ENCODE measurements at regions not wholly inside any gene's neighbourhood (a gene's known extent, or its start where the extent isn't known, plus 50 kb on each side); places are given as distances from the start of the nearest gene placed in this dataset.

DNA sequence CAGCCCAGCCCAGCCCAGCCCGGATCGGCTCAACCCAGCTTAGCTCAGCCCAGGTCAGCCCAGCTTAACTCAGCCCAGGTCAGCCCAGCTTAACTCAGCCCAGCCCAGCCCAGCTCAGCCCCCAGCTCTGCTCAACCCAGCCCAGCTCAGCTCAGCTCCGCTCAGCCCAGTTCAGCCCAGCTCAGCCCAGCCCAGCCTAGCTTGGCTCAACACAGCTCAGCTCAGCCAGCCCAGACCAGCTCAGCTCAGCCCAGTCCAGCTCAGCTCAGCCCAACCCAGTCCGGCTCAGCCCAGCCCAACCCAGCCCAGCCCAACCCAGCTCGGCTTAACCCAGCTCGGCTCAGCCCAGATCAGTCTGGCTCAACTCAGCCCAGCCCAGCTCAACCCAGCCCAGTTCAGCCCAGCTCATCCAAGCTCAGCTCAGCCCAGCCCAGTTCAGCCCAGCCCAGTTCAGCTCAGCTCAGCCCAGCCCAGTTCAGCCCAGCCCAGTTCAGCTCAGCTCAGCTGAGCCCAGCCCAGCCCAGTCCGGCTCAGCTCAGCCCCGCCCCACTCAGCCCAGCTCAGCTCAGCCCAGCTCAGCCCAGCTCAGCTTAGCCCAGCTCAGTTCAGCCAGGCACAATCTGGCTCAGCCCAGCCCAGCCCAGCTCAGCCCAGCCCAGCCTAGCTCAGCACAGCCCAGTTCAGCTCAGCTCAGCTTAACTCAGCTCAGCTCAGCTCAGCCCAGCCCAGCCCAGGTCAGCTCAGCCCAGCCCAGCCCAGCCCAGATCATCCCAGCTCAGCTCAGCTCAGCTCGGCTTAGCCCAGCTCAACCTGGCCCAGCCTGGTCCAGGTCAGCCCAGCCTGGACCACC is 331.7 kb downstream of the TMEM121 start:
- peak; percentile 33 for DNase-seq (ENCODE audit: low spot score)

DNA sequence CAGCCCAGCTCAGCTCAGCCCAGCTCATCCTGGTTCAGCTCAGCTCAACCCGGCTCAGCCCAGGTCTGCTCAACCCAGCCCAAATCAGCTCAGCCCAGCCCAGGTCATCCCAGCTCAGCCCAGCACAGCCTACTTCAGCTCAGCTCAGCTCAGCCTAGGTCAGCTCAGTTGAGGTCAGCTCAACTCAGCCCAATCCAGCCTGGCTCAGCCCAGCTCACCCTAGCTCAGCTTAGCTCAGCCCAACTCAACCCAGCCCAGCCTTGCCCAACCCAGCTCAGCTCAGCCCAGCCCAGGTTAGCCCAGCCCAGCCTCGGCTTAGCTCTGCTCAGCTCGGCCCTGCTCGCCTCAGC is 332.3 kb downstream of the TMEM121 start:
- DNase-seq (ENCODE audit: low spot score) = peak; percentile 5

DNA sequence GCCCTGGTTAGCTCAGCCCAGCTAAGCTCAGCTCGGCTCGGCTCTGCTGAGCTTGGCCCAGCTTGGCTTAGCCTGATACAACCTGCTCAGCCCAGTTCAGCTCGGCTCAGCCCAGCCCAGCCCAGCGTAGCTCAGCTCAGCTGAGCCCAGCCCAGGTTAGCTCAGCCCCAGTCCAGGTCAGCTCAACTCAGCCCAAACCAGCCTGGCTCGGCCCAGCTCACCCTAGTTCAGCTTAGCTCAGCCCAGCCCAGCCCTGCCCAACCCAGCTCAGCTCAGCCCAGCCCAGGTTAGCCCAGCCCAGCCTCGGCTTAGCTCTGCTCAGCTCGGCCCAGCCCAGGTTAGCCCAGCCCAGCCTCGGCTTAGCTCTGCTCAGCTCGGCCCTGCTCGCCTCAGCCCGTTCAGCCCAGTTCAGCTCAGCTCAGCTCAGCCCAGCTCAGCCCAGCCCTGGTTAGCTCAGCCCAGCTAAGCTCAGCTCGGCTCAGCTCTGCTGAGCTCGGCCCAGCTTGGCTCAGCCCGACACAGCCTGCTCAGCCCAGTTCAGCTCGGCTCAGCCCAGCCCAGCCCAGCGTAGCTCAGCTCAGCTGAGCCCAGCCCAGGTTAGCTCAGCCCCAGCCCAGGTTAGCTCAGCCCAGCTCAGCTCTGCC is 332.8 kb downstream of the TMEM121 start:
- peak; percentile 4 for DNase-seq (ENCODE audit: low spot score)

DNA sequence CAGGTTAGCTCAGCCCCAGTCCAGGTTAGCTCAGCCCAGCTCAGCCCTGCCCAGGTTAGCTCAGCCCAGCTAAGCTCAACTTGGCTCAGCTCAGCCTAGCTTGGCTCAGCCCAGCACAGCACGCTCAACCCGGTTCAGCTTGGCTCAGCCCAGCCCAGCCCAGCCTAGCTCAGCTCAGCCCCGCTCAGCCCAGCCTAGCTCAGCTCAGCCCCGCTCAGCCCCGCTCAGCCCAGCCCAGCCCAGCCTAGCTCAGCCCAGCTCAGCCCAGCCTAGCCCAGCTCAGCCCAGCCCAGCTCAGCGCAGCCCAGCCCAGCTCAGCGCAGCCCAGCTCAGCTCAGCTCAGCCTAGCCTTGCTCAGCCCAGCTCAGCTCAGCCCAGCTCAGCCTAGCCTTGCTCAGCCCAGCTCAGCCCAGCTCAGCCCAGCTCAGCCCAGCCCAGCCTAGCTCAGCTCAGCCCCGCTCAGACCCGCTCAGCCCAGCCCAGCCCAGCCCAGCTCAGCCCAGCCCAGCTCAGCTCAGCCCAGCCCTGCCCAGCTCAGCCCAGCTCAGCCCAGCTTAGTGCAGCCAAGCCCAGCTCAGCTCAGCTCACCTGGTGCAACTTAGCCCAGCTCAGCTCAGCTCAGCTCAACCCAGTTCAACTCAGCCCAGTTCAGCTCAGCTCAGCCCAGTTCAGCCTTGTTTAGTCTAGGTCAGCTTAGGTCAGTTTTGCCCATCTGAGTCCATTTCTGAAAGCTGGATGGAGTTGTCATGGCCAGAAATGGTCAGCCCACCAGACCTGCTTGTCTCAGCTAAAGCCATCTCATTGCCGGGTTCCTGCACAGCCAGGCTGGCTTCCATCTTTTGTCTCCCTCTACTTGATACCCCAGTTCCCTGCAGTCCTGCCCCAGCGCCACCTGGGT is 333.6 kb downstream of the TMEM121 start:
- DNase-seq (ENCODE audit: low spot score) = peak; percentile 6

DNA sequence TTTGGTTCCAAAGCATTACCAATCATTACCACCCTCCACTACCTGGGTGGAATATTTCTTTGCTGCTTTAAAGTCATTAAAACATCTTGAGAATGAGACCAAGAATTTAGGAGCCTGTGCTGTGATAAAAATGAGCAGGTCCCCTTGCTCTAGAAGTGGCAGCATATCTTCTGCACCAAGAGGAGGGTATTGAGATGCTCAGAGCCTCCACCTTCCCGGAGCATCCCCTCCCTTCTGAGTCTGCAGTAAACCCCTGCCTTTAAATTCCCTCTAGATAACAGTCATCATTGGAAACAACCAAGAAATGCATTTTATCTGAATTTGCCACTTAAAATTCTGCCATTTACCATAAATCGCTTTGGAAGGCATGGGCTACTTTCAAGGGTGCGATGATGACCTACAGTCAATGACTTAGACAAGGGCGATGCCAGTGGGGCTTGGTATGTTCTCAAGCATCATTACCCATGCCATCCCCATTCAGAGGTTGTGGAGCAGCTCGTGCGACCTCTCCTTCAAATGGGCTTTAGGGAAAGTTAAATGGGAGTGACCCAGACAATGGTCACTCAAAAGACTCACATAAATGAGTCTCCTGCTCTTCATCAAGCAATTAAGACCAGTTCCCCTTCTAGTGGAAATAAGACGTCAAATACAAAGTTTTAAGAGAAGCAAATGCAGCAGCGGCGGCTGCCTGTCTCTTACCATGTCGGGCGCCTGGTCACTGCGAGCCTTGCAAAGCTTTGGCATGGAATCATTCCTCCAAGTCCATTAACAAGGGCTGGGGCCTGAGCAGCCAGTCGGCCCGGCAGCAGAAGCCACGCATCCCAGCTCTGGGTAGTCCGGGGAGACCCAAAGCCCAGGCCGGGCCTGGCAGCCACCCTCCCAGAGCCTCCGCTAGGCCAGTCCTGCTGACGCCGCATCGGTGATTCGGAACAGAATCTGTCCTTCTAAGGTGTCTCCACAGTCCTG is 334.5 kb downstream of the TMEM121 start:
- DNase-seq (ENCODE audit: low spot score) = peak; percentile 22

DNA sequence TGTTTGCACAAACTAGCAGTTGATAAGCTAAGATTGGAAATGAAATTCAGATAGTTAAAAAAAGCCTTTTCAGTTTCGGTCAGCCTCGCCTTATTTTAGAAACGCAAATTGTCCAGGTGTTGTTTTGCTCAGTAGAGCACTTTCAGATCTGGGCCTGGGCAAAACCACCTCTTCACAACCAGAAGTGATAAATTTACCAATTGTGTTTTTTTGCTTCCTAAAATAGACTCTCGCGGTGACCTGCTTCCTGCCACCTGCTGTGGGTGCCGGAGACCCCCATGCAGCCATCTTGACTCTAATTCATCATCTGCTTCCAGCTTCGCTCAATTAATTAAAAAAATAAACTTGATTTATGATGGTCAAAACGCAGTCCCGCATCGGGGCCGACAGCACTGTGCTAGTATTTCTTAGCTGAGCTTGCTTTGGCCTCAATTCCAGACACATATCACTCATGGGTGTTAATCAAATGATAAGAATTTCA is 335.6 kb downstream of the TMEM121 start:
- peak; percentile 92 for DNase-seq (ENCODE audit: low spot score)

DNA sequence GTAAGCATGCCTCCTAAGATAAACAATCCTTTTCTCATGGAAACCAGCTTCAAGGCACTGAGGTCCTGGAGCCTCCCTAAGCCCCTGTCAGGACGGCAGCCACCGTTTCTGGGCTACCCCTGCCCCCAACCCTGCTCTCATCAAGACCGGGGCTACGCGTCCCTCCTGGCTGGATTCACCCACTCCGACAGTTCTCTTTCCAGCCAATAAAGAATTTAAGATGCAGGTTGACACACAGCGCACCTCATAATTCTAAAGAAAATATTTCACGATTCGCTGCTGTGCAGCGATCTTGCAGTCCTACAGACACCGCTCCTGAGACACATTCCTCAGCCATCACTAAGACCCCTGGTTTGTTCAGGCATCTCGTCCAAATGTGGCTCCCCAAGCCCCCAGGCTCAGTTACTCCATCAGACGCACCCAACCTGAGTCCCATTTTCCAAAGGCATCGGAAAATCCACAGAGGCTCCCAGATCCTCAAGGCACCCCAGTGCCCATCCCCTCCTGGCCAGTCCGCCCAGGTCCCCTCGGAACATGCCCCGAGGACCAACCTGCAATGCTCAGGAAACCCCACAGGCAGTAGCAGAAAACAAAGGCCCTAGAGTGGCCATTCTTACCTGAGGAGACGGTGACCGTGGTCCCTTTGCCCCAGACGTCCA is 336.3 kb downstream of the TMEM121 start:
- DNase-seq (ENCODE audit: low spot score) = peak; percentile 64

DNA sequence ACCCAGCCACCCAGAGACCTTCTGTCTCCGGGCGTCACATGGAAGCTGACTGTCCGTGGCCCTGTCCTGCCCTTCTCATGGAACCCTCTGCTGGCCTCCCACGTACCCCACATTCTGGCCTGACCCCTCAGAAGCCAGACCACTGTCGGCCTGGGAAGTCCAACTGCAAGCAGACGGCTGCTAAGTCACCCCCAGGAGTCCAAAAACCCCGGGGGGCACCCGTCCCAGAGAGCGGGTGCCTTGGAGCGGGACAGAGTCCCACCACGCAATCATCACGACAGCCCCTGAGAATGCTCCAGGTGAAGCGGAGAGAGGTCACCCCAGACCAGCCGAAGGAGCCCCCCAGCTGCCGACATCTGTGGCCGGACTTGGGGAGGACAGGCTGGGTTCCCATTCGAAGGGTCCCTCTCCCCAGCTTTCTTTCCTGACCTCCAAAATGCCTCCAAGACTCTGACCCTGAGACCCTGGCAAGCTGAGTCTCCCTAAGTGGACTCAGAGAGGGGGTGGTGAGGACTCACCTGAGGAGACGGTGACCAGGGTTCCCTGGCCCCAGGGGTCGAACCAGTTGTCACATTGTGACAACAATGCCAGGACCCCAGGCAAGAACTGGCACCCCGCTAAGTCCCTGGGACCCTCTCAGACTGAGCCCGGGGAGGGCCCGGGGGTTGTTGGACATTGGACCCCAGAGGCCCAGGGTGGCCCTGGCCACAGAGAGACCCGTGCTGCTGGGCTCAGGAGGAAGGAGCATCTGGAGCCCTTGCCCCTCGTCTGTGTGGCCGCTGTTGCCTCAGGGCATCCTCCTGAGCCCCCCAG is 337.1 kb downstream of the TMEM121 start:
- DNase-seq (ENCODE audit: low spot score) = peak; percentile 29

DNA sequence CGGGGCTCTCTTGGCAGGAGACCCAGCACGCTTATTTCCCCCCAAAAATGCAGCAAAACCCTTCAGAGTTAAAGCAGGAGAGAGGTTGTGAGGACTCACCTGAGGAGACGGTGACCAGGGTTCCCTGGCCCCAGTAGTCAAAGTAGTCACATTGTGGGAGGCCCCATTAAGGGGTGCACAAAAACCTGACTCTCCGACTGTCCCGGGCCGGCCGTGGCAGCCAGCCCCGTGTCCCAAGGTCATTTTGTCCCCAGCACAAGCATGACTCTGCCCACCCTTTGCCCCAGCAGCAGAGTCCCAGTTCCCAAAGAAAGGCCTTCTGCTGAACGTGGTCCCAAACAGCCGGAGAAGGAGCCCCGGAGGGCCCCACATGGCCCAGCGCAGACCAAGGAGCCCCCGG is 337.7 kb downstream of the TMEM121 start:
- peak; percentile 2 for DNase-seq (ENCODE audit: low spot score)

DNA sequence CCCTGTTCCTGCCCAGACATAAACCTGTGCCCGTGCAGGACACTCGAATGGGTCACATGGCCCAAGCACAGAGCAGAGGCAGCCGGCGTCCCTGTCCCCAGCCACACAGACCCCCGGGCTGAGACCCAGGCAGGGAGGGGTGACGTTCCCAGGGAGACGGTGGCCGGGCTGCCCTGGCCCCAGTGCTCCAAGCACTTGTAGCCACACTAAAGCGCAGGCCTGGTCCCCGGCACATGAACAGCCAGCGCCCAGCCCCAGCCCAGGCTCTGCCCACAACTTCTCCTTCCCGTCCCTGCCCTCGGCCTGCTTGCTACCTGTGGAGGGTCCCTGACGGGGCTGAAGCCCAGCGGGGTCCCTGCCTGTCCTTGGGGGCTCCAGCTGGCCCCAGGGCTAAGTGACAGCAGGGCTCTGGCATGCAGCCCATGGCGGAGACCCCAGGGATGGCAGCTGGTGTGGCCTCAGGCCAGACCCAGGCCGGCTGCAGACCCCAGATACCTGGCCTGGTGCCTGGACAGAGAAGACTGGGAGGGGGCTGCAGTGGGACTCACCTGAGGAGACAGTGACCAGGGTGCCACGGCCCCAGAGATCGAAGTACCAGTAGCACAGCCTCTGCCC is 338.4 kb downstream of the TMEM121 start:
- DNase-seq (ENCODE audit: low spot score) = no peak

DNA sequence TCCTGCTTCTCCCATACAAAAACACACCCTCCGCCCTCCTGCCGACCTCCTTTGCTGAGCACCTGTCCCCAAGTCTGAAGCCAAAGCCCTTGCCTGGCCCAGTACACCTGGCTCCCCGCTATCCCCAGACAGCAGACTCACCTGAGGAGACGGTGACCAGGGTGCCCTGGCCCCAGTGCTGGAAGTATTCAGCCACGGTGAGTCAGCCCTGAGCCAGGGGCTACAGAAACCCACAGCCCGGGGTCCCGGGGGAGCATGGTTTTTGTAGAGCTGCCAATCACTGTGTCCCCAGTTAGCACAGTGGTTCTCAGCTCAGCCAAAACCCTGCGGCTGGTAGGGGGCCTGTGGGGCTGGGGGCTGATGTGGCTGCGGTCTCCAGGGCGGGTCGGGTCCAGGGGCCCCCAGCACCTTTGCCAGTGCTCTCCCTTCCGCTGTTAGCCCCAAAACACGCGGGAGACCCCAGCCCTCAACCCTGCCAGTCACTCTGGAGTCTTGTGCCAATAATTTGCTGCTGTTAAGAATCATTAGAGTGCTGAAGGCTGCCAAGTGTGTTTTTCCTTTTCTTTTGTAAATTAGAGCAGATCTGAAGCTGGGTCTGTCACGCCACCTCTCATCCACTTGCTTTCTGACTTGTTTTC is 339.0 kb downstream of the TMEM121 start:
- DNase-seq (ENCODE audit: low spot score) = no peak

DNA sequence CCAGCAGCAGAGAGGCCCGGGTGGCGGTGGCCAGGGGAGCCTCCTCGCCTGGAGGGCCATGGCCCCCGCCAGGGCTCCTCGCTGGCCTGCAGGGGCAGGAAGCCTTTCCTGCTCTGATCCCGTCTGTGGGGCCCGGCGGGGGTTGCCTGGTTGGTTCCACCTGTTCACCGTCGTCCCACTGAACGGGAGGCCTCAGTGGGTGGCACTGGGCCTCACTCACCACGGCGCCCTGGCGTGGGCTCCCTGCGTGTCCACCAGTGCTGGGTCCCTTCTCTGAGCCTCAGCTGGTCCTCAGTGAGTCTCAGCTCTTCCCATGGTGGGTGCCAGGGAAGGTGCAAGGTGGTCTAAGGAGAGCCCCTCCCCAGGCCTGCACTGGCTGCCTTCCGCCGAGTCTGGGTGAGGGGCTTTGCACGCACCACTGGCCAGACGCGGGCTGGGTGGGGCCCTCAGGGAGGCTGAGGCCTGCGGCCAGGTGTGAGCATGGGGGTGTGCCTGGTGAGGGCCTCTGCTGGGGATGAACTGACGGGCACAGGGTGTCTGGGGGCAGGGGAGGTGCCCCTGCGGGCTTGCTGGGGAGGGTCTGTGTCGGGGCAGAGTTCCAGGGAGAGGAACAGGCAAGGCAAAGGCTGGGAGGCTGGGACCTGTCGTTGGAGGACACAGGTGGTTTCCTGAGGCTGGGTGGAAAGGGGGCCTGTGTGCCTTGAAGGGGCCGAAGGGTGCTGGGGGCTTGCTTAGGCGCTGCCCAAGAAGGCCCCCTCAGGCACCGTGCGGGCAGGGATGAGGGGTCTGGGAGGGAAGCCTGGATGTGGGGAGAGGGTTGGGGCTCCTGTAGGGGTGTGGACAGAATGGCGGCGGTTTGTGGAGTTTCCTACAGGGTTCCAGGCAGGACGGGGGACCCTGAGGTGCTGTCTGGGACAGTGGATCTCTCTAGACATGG is 339.8 kb downstream of the TMEM121 start:
- no peak for DNase-seq (ENCODE audit: low spot score)

DNA sequence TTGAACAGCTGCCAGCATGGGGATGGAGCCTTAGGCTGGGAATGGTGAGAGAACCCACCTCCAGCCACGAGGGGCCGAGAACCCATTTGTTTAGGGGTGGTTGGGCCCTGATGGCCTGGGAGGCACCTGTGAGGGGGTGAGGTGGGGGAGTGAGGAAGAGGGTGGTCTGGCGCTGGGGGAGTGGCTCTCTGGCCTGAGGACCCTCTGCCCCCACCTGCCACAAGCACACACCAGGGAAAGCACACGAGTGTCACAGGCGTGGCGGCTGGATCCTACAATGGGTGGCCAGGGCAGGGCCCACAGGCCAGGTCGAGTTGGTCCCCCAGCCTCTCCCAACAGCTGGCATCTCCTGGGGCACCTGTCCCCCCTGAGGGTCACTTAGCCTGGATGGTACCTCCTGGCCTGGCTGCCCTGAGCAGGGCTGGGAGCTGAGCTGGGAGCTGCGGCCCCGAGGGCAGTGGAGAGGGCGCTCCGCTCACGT is 340.5 kb downstream of the TMEM121 start:
- DNase-seq (ENCODE audit: low spot score) = no peak

DNA sequence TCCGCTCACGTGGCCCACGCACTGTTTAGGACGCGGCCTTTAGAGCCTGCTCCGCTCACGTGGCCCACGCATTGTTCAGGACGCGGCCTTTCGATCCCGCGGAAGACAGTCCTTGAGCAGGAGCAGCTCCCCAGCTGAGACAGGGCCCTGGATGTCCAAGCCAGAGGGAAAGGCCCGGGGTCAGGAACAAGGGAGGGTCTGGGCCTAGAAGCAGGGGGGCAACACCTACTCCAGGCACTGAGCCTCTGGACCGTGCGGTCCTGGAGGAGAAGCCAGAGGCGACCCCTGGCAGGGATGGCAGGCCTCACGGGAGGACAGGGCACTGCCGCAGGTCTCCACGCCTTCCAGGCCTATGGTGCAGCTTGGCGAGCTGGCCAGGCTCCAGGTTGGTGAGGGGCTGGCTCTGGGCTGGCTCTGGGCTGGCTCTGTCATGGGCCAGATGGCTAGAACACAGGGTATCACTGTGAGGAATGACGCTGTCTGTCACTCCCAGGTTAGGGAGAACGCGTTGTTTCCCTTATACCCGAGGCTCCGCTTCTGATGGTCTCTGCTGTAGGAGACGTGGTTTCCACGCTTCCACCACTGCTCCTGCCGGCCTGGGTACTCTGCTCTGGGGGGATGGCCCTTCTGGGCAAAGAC is 341.7 kb downstream of the TMEM121 start:
- no peak for DNase-seq (ENCODE audit: low spot score)

DNA sequence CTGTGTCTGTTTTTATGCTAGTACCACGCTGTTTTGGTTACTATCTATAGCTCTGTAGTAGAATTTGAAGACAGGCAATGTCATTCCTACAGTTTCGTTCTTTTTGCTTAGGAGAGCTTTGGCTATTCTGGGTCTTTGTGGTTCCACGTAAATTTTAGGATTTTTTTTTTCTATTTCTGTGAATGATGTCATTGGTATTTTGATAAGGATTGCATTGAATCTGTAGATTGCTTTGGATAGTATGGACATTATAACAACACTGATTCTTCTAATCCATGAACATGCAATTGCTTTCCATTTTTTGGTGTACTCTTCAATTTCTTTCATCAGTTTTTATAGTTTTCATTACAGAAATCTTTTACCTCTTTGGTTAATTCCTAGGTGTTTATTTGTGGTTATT is 345.2 kb downstream of the TMEM121 start:
- no peak for DNase-seq (ENCODE audit: low spot score)

DNA sequence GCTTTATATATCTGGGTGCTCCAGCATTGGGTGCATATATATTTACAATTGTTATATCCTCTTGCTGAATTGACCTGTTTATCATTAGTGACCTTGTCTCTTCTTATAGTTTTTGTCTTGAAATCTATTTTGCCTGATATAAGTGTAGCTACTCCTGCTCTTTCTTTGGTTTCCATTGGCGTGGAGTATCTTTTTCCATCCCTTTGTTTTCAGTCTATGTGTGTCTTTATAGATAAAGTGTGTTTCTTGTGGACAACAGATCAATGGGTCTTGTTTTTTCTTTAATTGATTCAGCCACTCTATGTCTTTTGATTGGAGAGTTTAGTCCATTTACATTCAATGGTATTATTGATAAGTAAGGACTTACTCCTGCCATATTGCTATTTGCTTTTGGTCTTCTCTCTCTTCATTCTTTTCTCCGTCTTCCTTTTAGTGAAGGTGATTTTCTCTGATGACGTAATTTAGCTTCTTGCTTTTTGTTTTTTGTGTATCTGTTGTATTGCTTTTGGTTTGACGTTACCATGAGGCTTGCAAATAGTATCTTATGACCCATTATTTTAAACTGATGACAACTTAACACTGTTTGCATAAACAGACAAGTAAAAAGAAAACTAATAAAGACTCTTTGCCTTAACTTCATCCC is 347.6 kb downstream of the TMEM121 start:
- DNase-seq (ENCODE audit: low spot score) = no peak

DNA sequence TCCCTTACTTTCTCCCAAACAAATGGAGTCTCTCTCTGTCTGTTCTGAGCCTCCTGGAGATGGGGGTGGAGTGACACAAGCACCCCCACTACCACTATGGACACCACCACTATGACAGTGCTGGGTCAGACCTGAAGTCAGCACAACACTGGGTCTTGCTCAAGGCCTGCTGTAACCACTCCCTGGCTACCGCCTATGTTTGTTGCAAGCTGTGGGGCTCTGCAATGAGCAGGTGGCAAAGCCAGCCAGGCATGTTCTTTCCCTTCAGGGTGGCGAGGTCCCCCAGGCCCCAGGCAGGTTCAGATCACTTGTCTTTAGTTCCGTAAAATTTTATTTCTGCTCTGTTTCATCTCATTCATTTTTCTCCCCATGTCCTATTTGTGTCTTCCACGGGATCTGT is 349.8 kb downstream of the TMEM121 start:
- DNase-seq (ENCODE audit: low spot score) = no peak
